NCI-H345 treated with DMSO at 0.1 percent for 48 hours (cell line): ENCODE measurements at regions not wholly inside any gene's neighbourhood (a gene's known extent, or its start where the extent isn't known, plus 50 kb on each side); places are given as distances from the start of the nearest gene placed in this dataset.

ENCODE experiments used
- DNase-seq: peaks from one replicate; lab custom pipeline; 2025; ENCODE audit not compliant: unreplicated experiment; lab: John Stamatoyannopoulos, UW

- no peak for DNase-seq
These were observed 230.0 kb upstream of the IRX1 start for GRCh38 chr5:3365501-3366215.

- DNase-seq = no peak
These were observed 230.7 kb upstream of the IRX1 start for GRCh38 chr5:3364941-3365340.

- no peak for DNase-seq
These were observed 231.2 kb upstream of the IRX1 start for GRCh38 chr5:3364433-3364832.

GRCh38 chr5:3362606-3362910, 233.1 kb upstream of the IRX1 start:
- DNase-seq = no peak

GRCh38 chr5:3361811-3362605, 233.6 kb upstream of the IRX1 start:
- DNase-seq = no peak

GRCh38 chr5:3359642-3360041, 236.0 kb upstream of the IRX1 start:
- no peak for DNase-seq

GRCh38 chr5:3357291-3357690, 238.3 kb upstream of the IRX1 start:
- DNase-seq = no peak

GRCh38 chr5:3356016-3356415, 239.6 kb upstream of the IRX1 start:
- DNase-seq = no peak

GRCh38 chr5:3355126-3355525, 240.5 kb upstream of the IRX1 start:
- DNase-seq = no peak

- DNase-seq = no peak
These were observed 241.0 kb upstream of the IRX1 start for GRCh38 chr5:3354606-3355005.

GRCh38 chr5:3353561-3353960, 242.1 kb upstream of the IRX1 start:
- no peak for DNase-seq

GRCh38 chr5:3352711-3353110, 242.9 kb upstream of the IRX1 start:
- DNase-seq = no peak

GRCh38 chr5:3351581-3352442, 243.8 kb upstream of the IRX1 start:
- DNase-seq = no peak

GRCh38 chr5:3350781-3351180, 244.9 kb upstream of the IRX1 start:
- DNase-seq = no peak

GRCh38 chr5:3349704-3350565, 245.7 kb upstream of the IRX1 start:
- no peak for DNase-seq

- DNase-seq = no peak
These were observed 246.8 kb upstream of the IRX1 start for GRCh38 chr5:3348576-3349535.

- no peak for DNase-seq
These were observed 247.9 kb upstream of the IRX1 start for GRCh38 chr5:3347741-3348140.

GRCh38 chr5:3346111-3346820, 249.4 kb upstream of the IRX1 start:
- no peak for DNase-seq

- DNase-seq = no peak
These were observed 250.4 kb upstream of the IRX1 start for GRCh38 chr5:3345195-3345594.
